NCI-H2227 (cell line): ENCODE measurements at regions not wholly inside any gene's neighbourhood (a gene's known extent, or its start where the extent isn't known, plus 50 kb on each side); places are given as distances from the start of the nearest gene placed in this dataset.
"Not testable (repeated sequence)": the region's sequence is repeated elsewhere in the genome, so short reads cannot be mapped to it uniquely, and the experiment has no call there.

Experiments
- DNase-seq: peaks from one replicate; lab custom pipeline; 2025; ENCODE audit not compliant: unreplicated experiment; lab: John Stamatoyannopoulos, UW

DNA sequence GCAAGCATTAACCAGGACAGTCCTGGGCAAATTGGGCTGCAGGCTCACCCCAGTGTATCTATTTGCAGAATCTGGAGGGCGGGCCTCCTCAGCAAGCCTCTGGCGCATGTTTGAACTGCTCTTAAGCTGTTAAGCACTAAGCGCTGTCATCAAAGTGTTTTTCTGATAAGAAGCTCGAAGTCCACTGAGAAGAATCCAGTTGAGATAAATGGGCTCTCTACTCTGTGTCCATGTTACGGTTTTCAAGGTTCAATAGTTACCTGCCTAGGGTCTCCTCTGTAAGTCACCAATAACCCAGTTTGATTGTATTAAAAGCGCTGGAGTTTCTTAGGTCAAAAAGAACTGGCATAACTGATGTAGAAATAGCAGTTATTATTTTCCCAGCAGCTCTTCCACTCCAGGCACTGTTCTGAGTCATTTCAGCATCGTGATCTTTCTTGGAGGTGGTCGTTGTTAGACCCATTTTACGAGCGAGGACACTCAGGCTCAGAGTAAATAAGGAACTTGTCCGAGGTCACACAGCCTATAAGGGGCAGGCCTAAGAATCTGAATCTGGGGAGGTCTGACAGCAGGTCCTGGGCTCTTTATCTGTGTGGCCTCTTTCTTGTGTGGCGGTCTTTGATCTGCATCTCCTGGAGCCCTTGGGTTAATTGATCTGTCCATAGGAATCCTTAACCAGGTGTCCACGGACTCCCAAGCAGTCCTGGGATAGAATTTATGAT is 207.4 kb upstream of the ZNF217 start:
- DNase-seq, result peak; percentile 10

DNA sequence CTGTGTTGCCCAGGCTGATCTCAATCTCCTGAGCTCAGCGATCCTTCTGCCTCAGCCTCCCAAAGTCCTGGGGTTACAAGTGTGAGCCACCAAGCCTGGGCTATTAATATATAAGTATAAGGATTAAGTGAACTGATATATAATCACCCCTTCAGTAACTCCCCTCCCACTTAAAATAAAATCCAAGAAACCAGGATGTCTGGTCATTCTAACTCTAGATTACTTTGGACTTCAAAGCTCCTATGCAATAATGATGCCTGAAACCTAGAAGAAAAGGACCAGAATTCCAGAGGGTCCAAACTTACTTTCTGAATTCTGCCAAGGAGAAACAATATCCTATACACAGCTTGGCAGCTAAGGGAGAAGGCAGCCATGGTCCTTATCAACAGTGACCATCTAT is 206.8 kb upstream of the ZNF217 start:
- DNase-seq, result no peak

DNA sequence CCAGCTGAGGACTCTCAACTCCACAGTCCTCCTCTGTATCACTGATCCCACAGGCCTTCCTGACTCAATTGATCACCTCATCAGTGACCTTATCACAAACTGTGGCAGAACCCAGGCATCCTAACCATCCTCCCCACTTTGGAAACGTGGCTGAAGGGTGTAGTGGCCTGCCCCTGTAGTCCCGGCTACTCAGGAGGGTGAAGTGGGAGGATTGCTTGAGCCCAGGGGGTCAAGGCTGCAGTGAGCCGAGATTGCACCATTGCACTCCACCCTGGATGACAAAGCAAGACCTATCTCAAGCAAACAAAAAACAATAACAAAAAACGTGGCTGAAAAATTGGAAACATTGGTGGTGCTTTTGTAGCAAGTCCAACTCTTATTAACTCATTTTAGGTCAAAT is 203.4 kb upstream of the ZNF217 start:
- DNase-seq, result no peak

DNA sequence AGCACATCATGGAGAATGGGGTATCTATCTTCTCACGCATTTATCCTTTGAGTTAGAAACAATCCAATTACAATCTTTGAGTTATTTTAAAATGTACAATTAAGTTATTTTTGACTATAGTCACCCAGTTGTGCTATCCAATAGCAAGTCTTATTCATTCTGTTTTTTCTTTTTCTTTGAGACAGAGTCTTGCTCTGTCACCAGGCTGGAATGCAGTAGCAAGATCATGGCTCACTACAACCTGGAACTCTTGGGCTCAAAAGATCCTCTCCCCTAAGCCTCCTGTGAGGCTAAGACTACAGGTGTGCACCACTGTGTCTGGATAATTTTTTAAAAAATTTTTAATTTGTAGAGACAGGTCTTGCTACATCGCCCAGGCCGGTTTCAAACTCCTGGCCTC is 201.5 kb upstream of the ZNF217 start:
- no peak for DNase-seq

DNA sequence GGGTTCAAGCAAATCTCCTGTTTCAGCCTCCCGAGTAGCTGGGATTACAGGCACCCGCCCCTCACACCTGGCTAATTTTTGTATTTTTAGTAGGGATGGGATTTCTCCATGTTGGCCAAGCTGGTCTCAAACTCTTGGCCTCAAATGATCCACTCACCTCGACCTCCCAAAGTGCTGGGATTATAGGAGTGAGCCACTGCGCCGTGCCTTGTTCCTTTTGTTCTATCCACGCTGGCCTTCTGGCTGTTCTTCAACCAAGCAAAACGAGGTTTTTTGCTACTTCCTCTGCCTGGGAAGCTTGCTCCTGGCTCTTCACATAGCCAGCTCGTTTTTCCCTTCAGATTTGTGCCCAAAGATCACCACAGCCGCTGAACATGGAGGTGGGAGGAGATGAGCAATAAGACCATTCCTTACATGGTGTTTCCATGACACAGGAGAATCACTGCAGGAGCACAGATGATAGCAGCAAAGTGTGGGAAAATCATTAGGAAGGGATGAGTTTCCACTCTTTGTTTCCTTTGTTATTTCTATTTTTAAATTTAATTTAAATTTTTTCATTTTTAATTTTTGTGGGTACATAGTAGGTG is 201.0 kb upstream of the ZNF217 start:
- no peak for DNase-seq

DNA sequence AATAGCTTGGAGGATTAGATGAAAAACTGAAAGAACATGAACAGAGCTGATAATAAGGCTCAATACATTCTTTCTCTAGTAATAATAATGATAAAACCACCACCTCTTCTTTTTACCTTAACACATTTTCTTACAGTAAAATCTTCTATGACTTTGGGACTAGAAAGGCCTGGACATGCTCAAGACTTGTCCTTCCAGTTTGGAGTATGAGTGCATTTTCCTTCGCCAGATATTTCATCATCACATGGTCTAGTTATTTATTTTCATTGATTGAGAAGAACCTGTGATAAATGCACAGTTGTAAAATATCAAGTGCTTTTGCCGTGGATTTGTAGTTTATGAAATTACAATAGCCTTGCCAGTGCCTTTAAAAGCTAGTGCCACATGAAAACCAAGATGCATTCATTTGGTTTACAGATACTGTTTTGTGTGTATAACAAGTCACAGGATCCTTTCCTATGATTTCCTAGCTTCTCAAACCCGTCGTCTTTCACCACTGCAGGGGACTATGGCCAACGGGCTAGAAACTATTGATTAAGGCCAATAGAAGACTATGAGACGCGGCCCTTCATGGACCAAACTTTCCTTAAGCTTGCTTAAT is 200.2 kb upstream of the ZNF217 start:
- no peak for DNase-seq

DNA sequence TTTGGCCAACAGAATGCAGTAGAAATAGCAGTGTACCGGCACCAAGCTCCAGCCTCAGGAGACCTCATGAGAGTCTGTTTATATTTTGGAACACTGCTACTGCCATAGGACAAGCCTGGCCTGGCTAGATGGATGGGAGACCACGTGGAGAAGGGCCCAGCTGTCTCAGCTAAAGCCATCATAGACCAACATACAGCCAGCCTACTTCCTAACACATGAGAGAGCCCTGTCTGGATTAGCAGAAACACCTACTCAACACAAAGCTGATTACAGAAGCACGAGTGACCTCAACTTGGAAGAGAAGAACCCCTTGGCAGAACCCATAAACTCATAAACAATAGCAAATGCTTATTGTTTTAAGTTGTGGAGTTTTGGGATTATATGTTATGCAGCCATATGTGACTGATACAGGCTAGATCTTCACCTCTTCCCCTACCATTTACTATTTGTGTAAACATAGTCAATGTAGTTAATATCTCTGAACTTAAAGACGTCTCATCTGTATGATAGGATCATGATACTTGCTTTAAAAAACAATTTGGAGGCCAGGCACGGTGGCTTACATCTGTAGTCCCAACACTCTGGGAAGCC is 199.4 kb upstream of the ZNF217 start:
- no peak for DNase-seq

DNA sequence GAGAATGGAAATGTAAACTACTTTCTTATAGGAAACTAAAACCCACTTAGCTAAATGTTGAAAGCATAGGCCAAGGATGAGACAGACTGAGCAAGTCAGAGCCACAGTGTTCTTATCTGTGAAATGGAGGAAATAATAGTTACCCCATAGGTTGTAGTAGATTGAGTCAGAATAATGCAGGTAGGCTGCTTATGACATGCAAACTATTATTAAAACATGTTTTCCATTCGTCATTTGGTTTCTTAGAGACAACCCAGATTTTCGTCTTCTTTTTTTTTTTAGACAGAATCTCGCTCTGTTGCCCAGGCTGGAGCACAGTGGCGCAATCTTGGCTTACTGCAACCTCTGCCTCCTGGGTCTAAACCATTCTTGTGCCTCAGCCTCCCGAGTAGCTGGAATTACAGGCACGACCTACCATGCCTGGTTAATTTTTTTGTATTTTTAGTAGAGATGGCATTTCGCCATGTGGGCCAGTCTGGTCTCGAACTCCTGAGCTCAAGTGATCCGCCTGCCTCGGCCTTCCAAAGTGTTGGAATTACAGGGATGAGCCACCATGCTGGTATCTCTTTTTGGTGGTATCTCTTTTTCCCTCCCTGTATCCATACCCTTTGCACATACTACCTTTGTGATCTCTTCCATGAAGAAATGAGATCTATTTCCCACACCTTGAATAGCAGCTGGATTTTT is 196.5 kb upstream of the ZNF217 start:
- DNase-seq, result no peak

DNA sequence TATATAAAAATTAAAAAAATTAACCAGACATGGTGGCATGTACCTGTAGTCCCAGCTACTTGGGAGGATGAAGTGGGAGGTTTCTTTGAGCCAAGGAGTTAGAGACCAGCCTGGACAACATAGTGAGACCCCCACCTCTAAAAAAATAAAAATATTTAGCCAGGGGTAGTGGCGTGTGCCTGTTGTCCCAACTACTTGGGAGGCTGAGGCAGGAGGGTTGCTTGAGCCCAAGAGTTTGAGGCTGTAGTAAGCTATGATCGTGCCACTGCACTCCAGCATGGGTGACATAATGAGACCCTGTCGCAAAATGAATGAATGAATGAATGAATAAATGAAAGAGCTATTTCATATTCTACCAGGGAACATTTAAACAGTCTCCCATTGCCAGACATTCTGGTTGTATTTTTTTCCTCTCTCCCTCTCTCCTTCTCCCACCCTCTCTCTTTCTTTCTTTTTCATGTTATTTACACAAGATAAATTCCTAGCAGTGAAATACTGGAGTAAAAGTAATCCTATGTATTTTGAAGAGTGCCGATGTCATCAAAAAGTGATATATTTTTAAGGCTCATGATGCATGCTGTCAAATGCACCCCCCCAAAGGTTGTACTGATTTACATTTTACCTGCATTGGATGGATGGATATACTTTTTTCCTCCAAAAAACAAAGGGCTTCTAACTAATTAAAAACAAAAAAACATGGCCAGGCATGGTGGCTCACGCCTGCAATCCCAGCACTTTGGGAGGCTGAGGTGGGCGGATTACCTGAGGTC is 194.8 kb upstream of the ZNF217 start:
- DNase-seq, result no peak

DNA sequence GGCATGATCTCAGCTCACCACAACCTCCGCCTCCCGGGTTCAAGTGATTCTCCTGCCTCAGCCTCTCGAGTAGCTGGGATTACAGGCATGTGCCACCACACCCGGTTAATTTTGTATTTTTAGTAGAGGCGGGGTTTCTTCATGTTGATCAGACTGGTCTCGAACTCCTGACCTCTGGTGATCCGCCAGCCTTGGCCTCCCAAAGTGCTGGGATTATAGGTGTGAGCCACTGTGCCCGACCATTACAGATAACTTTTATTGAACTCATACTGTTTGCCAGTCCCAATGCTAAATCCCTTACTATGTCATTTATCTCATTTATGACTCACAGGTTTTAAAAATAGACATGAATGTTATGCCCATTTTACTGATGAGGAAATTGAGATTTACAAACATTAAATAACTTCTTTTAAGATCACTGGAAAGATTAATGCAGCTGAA is 193.9 kb upstream of the ZNF217 start:
- DNase-seq, result not testable (repeated sequence)

DNA sequence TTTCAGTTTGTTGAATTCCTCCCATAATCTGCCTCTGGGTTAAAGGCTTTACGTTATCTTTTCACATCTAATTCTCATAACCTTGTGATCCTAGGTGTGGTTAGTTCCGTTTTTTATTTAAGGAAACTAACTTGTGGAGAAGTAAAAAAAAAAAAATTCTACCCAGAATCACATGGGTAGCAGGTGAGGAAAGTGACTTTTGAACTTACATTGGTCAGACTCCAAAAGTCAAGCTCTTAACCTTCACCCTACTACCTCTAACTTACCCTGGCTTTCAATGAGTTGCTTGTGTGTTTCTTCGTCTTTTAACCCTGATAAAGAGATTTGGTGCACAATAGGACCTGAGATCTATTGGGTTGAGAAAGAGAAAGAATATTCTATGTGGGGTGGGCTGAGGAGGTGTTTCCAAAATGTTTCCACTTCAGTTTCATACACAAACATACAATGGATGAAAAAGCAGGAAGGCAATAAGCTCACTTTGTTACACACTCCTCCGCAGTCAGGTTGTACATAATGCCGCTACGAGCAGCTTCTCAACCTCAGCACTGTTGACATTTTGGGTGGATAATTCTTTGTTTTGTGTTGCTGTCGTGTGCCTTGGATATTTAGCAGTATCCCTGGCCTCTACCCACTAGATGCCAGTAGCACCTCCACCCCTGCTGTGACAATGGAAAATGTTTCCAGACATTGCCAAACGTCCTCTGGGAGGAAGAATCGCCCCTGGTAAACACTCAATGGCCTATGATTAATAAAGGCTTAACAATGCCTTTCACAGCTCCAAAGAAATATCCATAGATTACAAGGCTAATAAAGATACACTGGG is 193.0 kb upstream of the ZNF217 start:
- peak; percentile 62 for DNase-seq

DNA sequence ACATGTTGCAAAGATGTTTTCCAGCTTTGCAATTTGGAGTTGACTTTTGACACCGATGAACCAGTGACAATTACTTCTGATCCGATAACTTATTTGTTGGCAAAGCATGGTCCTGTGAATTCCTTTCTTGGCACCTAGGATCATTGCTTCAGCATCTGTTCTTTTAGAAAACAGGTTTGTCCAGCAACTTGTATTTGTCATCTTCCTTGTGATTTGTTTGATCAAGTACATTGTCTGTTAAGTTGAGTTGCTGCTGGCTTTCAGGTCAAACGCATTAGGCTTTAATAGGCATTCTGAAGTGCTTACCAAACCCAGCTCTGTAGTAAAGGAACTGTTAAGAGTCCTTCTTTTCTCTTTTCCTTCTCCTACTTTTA is 192.4 kb upstream of the ZNF217 start:
- DNase-seq, result no peak

DNA sequence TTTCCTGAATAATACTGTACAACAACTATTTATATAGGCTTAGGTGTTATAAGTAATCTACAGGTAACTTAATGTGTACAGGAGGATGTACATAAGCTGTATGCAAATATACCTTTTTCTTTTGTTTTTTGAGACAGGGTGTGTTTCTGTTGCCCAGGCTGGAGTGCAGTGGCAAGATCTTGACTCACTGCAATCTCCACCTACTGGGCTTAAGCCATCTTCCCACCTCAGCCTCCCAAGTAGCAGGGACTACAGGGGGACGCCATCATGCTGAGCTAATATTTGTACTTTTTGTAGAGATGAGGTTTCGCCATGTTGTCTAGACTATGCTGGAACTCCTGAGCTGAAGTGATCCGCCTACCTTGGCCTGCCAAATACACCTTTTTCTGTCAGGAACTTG is 191.7 kb upstream of the ZNF217 start:
- DNase-seq, result no peak

DNA sequence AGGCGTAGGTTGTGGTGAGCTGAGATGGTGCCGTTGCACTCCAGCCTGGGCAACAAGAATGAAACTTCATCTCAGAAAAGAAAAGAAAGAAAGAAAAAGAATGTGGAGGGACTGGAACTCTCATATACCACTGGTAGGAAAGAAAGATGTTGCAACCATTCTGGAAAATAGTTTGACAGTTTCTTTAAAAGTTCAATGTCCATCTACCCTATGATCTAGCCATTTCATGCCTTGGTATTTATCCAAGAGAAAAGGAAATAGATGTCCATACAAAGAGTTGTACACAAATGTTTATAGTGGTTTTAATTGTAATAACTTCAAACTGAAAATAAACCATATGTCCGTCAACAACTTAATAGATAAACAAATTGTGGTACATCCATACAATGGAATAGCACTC is 190.1 kb upstream of the ZNF217 start:
- DNase-seq, result no peak

DNA sequence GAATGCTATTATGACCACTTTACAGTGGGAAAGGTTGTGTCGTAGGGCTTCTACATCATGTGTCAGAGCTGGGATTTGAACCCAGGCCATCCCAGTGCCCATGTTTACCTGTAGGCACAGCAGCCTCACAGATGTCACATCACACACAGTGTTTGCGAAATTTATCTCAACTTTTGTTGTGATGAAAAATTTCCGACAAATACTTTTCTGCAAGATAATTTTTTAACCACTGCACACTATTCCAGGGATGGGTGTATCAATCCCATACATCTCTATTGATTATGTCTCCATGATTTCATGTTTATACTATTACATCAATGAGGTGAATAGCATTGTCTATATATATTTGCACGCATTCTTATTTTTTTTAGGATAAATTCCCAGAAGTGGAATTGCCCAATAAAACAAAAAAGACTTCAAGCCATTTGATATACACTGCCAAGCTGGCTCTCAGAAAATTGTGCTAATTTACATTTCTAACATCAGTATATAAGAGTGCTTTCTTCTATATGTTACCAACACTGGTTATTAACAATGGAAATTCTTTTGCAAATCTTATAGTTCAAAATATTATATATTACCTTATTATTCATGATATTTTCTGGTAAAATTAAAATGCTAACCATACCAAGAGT is 189.1 kb upstream of the ZNF217 start:
- DNase-seq, result no peak

DNA sequence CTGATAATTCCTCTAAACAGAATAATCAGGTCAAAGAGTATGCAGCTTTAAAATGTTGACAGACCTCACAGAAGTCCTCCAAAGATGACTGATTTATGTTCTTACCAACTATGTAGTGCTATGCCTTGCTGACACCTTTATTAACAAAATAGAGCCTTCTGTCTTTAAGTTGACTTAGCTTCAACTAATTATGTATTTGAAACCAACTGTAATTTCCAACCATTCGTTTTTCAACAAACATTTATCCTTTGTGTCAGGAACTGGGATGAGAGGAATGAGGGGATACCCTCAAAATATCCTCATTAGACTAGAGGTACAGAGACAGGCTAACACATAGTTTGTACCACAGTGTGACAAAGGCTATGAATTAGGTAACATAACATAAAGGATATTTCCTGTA is 186.2 kb upstream of the ZNF217 start:
- no peak for DNase-seq

DNA sequence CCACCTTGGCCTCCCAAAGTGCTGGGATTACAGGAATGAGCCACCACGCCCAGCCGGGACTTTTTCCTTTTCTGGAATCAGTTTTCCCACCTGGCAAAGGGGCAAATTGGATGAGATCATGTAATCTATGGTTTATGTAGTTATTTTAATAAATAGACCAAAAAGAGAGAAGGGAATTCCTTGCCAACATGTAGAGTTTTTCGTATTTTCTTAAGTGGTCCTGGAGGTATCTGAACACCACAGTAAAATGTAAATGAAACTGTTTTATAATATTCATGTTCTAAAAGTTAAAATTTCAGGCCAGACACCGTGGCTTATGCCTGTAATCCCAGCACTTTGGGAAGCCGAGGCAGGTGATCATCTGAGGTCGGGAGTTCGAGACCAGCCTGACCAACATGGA is 185.1 kb upstream of the ZNF217 start:
- no peak for DNase-seq

DNA sequence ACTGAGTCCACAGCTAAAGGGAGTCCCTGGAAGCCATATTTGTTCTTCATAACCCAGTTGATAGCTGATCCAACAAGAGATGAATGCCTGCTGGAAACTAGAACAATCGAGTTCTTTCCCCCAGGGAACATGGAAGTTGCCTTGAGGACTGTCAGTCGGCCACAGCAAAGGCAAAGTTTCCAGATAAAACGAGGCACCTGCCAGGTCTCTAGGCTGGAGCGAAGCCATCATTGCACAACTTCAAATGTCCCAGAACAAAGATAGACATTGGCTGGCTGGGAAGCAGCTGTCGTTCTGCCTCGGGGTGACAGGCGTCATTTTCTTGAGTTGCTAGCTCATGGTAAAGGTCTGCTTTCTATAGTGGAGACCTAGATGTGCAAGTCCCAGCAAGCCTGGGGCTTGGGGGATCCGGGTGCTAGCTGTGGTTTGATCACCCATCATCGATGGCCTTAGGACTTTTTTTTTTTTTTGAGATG is 184.4 kb upstream of the ZNF217 start:
- no peak for DNase-seq

DNA sequence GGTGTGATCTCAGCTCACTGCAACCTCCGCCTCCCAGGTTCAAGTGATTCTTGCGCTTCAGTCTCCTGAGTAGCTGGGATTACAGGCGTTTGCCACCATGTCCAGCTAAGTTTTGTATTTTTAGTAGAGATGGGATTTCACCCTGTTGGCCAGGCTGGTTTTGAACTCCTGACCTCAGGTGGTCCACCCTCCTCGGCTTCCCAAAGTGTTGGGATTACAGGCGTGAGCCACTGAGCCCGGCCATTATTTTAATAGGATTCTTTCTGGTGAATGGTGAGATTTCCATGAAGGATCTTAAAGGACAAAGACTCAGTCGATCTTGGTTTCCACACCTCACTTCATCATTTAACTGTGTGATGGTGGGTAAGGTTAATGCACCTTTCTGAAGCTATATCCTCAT is 183.8 kb upstream of the ZNF217 start:
- not testable (repeated sequence) for DNase-seq
